Suprapubic skin (tissue), 4 donors: ENCODE measurements at regions not wholly inside any gene's neighbourhood (a gene's known extent, or its start where the extent isn't known, plus 50 kb on each side); places are given as distances from the start of the nearest gene placed in this dataset.
"Not testable (repeated sequence)": the region's sequence is repeated elsewhere in the genome, so short reads cannot be mapped to it uniquely, and the experiment has no call there.

ENCODE experiments used
- DNase-seq, 2 donors: peaks; one replicate each; pipeline ENCODE4 v3.0.0-alpha.2; 2019; ENCODE audit warnings: low spot score in 2 of 2
- H3K27ac ChIP-seq: fragments of 200-600 bp; sonication (generic); one replicate; pipeline ENCODE4 v1.5.1; 2019
- H3K27me3 ChIP-seq: fragments of 200-600 bp; sonication (generic); one replicate; pipeline ENCODE4 v1.5.1; 2019
- H3K36me3 ChIP-seq: fragments of 200-600 bp; sonication (generic); one replicate; pipeline ENCODE4 v1.5.1; 2019
- H3K4me1 ChIP-seq: fragments of 200-600 bp; sonication (generic); one replicate; pipeline ENCODE4 v1.5.1; 2019
- H3K4me3 ChIP-seq: fragments of 200-600 bp; sonication (generic); one replicate; pipeline ENCODE4 v1.5.1; 2019; ENCODE audit warnings: mild to moderate bottlenecking
- H3K9me3 ChIP-seq: fragments of 200-600 bp; sonication (generic); one replicate; pipeline ENCODE4 v1.5.1; 2019
- EP300 ChIP-seq: sonication (generic); formaldehyde crosslinking; IDR thresholded peaks from one replicate; pipeline ENCODE4 v1.6.1; 2017; ENCODE audit warnings: antibody characterized with exemption
- POLR2A ChIP-seq, 2 donors: fragments of 450-650 bp; IDR thresholded peaks; one replicate each; pipeline ENCODE4 v1.6.1; 2017; ENCODE audit warnings: antibody characterized with exemption in 2 of 2, mild to moderate bottlenecking in 2 of 2, moderate library complexity in 2 of 2
- POLR2AphosphoS5 ChIP-seq, 3 donors: sonication (generic); formaldehyde crosslinking; IDR thresholded peaks; one replicate each; pipeline ENCODE4 v1.6.1; 2017; ENCODE audit warnings: antibody characterized with exemption in 3 of 3
- WGBS: methylation state at CpG from one replicate; pipeline ENCODE4 v1.1.5; 2018; 5-methylcytosine and 5-hydroxymethylcytosine counted together
- TF ChIP-seq, protein P1 (sequence below), 2 donors: fragments of 200-600 bp in 1 of 2; fragments of 450-650 bp in 1 of 2; sonication (generic) in 1 of 2; IDR thresholded peaks; one replicate each; pipeline ENCODE4 v1.5.1; 2016 to 2019; ENCODE audit warnings: antibody characterized with exemption in 2 of 2, mild to moderate bottlenecking in 1 of 2, moderate library complexity in 1 of 2

DNA sequence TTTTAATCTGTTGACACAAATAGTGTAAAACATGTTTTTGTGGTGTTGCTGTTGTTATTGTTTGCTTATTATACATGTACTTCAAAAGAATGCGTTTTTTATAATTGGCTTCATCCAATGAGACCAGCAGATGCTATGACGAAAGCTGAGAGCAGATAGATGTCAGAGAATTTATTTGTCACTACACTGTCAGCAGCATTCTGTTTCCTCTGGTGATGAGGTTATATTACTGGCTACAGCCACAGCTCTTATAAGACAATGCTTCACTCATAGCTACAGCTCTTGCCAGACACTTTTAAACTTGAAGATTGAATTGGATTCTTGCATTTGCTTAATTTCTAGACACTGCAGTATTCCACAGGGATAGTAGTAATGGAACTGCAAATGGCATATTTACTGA lies 860.5 kb downstream of the TBC1D32 start:
- 54% methylated on average over 2 of the region's 2 CpGs for WGBS
- TF ChIP-seq EP300: no peak
- no peak for TF ChIP-seq POLR2A (IDR thresholded peaks at IDR 0.05)
- TF ChIP-seq POLR2AphosphoS5 (IDR thresholded peaks at IDR 0.05): no peak
- TF ChIP-seq, protein P1, sequence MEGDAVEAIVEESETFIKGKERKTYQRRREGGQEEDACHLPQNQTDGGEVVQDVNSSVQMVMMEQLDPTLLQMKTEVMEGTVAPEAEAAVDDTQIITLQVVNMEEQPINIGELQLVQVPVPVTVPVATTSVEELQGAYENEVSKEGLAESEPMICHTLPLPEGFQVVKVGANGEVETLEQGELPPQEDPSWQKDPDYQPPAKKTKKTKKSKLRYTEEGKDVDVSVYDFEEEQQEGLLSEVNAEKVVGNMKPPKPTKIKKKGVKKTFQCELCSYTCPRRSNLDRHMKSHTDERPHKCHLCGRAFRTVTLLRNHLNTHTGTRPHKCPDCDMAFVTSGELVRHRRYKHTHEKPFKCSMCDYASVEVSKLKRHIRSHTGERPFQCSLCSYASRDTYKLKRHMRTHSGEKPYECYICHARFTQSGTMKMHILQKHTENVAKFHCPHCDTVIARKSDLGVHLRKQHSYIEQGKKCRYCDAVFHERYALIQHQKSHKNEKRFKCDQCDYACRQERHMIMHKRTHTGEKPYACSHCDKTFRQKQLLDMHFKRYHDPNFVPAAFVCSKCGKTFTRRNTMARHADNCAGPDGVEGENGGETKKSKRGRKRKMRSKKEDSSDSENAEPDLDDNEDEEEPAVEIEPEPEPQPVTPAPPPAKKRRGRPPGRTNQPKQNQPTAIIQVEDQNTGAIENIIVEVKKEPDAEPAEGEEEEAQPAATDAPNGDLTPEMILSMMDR (IDR thresholded peaks at IDR 0.05): no peak
- H3K27ac ChIP-seq: no peak overlapping the region
- no peak overlapping the region for H3K4me3 ChIP-seq
- H3K9me3 ChIP-seq: no peaks in the 10 kb centered on the region
- no peaks in the 10 kb centered on the region for H3K4me1 ChIP-seq
- H3K36me3 ChIP-seq: no peaks in the 10 kb centered on the region
- no peaks in the 10 kb centered on the region for H3K27me3 ChIP-seq
- no peak for DNase-seq

DNA sequence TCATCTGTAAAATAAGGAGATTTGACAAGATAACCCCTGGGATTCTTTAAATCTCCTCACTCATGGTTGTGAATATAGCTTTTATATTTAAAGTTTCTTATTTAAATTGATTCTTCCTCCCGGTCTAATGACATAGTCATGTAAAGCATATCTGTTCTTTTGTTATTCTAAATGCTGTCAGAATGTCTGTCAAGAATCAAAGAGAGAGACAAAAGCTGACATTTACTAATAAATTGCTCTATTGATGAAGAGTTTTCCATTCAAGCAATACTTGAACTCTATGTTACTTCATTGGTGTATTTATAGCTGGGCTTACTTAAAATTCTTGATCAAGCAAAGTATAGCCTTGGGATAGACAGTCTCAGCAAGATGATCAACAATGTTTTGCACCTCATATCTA lies 865.8 kb downstream of the TBC1D32 start:
- DNase-seq: no peak
- Histone ChIP-seq H3K27me3 (no peaks in the 10 kb centered on the region), H3K36me3 (no peaks in the 10 kb centered on the region), H3K4me3 (no peak overlapping the region), H3K4me1 (no peaks in the 10 kb centered on the region), H3K9me3 (no peaks in the 10 kb centered on the region), H3K27ac (no peak overlapping the region)
- TF ChIP-seq POLR2AphosphoS5 (IDR thresholded peaks at IDR 0.05) (no peak), EP300 (no peak), POLR2A (IDR thresholded peaks at IDR 0.05) (no peak)
- TF ChIP-seq, protein P1 (IDR thresholded peaks at IDR 0.05): no peak
- WGBS: 74% methylated on average over 1 of the region's 1 CpG

DNA sequence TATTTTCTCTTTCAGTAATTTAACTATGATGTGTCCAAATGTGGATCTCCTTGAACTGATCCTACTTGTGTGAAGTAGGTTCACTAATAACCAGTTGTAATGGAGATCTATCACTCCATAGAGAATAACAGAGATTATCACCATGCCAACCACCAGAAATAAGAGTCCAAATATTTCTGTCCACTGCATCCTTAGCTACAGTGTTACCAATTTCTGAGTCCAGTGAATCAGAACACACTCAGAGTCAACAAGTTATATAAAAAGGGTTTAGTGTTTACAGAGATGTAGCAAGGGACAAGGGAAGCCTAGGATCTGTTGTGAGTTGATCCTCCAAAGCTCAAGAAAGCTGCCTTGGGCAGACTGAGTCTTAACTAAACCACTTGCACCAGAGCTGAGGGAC lies 882.8 kb downstream of the TBC1D32 start:
- Histone ChIP-seq H3K9me3 (no peaks in the 10 kb centered on the region), H3K36me3 (no peaks in the 10 kb centered on the region), H3K4me1 (no peaks in the 10 kb centered on the region), H3K27me3 (no peaks in the 10 kb centered on the region), H3K4me3 (no peak overlapping the region), H3K27ac (no peak overlapping the region)
- no peak for DNase-seq
- TF ChIP-seq, protein P1 (IDR thresholded peaks at IDR 0.05): no peak
- TF ChIP-seq POLR2A (IDR thresholded peaks at IDR 0.05) (no peak), EP300 (no peak), POLR2AphosphoS5 (IDR thresholded peaks at IDR 0.05) (no peak)

DNA sequence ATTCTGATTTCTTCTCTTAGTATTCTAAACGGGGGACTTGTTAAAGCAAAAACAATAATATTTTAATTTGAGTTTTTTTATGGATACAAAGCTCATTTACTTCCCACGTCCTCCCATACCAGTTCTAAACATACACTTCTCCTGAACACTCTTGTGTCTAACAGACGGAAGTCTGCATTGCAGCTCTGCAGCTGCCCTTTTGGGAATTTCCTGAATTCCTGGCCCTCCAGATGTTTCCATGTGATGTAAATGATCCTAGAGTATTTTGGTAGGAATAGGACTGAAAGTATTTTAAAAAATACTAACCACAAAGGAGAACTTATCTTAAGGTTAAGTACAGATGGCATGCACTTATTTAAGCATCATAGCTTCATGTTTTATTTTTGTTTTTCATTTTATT lies 886.7 kb downstream of the TBC1D32 start:
- no peak for DNase-seq
- H3K27me3 ChIP-seq: no peaks in the 10 kb centered on the region
- no peak for TF ChIP-seq EP300
- TF ChIP-seq, protein P1 (IDR thresholded peaks at IDR 0.05): no peak
- TF ChIP-seq POLR2A (IDR thresholded peaks at IDR 0.05): no peak
- no peak for TF ChIP-seq POLR2AphosphoS5 (IDR thresholded peaks at IDR 0.05)
- no peak overlapping the region for H3K27ac ChIP-seq
- no peaks in the 10 kb centered on the region for H3K9me3 ChIP-seq
- no peaks in the 10 kb centered on the region for H3K36me3 ChIP-seq
- 23% methylated on average over 3 of the region's 3 CpGs for WGBS
- no peak overlapping the region for H3K4me3 ChIP-seq
- no peaks in the 10 kb centered on the region for H3K4me1 ChIP-seq

DNA sequence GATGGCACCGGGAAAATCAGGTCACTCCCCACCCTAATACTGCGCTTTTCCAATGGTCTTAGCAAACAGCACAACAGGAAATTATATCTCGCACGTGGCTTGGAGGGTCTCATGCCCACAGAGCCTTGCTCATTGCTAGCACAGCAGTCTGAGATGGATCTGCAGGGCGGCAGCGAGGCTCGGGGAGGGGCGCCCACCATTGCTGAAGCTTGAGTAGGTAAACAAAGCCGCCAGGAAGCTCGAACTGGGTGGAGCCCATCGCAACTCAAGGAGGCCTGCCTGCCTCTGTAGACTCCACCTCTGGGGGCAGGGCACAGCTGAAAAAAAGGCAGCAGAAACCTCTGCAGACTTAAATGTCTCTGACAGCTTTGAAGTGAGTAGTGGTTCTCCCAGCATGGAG lies 901.4 kb downstream of the TBC1D32 start:
- not testable (repeated sequence) for H3K27me3 ChIP-seq, H3K4me3 ChIP-seq, H3K9me3 ChIP-seq, H3K27ac ChIP-seq, H3K36me3 ChIP-seq, H3K4me1 ChIP-seq
- WGBS: 87% methylated on average over 9 of the region's 11 CpGs
- peak in 1 of 2 donors; percentile 46 for DNase-seq

DNA sequence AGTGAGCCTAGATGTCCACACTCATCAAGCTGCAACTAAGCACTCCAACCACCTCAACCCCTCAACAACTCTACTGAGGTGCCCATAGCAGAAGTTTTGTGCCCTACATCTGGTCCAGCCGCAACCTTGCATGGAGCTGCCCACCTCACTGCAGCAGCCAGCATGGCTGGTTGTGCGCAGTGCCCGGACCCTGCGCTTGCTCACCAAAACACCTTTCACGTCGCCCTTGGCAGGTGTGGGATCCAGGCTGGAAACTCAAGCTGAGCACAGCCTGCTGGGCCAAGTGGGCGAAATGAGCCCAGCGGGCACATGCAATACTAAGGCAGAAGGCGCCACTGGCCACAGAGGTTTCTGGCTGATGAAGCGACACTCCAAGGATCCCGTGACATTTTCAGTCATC lies 902.4 kb downstream of the TBC1D32 start:
- Histone ChIP-seq H3K36me3 (no peaks in the 10 kb centered on the region), H3K27ac (no peak overlapping the region), H3K9me3 (no peaks in the 10 kb centered on the region), H3K4me1 (no peaks in the 10 kb centered on the region), H3K4me3 (no peak overlapping the region), H3K27me3 (no peaks in the 10 kb centered on the region)
- no peak for DNase-seq
- WGBS: 98% methylated on average over 5 of the region's 11 CpGs
- no peak for TF ChIP-seq EP300
- TF ChIP-seq, protein P1 (IDR thresholded peaks at IDR 0.05): no peak
- no peak for TF ChIP-seq POLR2A (IDR thresholded peaks at IDR 0.05)
- TF ChIP-seq POLR2AphosphoS5 (IDR thresholded peaks at IDR 0.05): no peak
